Fibroblast of peridontal ligament (primary cell): ENCODE measurements at regions not wholly inside any gene's neighbourhood (a gene's known extent, or its start where the extent isn't known, plus 50 kb on each side); places are given as distances from the start of the nearest gene placed in this dataset.
"Not testable (repeated sequence)": the region's sequence is repeated elsewhere in the genome, so short reads cannot be mapped to it uniquely, and the experiment has no call there.

Experiments
- DNase-seq: peaks from one replicate; pipeline ENCODE4 v3.0.0-alpha.2; 2010; ENCODE audit errors: extremely low read depth

DNA sequence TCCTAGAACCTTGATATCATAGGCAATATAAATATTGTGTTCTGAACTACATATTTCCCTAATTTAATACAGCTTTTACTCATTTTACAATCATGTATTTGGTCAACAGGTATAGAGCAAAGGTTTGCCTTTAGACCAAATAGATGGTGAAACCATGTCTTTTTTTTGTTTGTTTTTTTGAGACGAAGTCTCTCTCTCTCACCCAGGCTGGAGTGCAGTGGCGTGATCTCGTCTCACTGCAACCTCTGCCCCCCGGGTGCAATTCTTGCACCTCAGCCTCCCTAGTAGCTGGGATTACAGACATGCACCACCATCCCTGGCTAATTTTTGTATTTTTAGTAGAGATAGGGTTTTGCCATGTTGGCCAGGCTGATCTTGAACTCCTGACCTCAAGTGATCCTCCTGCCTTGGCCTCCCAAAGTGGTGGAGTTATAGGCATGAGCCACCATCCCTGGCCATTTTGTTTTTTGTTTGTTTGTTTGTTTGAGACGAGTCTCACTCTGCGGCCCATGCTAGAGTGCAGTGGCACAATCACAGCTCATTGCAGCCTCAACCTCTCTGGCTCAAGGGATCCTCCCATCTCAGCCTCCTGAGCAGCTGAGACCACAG lies 243.7 kb upstream of the FOXN3 start:
- not testable (repeated sequence) for DNase-seq

DNA sequence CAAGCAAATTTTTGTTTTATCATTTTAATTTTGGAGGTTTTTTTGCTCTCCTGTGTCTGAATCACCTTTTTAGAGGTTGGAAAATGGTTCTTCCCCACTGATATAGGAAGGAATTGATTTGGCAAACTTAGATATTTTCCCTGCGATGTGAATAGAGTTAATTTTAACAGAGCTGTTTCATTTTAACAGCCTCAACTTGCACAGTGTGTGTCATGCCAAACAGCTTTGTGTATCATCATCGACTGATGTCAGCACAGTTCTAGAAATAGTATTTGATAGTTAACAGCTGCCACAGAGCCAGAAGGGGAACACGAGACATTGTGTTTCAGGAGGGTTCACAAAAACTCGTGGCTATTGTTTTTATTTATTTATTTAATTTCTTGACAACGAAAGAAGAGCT lies 243.1 kb upstream of the FOXN3 start:
- peak; percentile 70 for DNase-seq

DNA sequence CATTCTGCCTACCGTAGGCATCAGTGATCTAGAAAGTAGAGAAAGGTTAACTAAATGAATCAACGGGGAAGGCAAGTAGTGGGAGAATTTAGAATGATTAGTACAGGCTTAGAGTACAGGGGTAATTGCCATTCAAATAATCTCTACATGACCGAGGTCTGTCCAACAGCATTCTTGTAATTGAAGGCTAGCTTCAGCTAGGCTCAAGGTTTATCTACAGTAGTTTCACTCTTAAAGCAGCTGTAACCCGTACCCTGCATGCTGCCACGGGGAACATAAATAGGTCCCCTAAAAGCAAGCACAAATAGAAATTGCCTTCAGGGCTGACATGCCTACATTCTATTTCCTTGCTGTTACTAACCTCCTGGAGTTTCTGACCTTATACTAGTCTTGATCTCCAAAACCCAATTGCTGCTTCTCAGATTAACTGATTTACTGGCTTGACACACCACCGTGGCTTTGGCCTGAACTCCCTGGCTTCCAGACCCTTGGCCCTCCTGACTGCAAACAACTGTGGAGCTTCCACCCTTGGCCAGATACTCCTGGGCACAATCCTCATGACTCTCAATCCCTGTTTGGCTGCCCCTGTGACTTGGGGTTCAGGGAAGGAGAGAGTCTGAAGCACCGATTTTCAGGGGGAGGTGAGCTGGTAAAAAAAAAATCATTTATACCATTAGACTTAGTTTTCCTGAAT lies 242.1 kb upstream of the FOXN3 start:
- no peak for DNase-seq

DNA sequence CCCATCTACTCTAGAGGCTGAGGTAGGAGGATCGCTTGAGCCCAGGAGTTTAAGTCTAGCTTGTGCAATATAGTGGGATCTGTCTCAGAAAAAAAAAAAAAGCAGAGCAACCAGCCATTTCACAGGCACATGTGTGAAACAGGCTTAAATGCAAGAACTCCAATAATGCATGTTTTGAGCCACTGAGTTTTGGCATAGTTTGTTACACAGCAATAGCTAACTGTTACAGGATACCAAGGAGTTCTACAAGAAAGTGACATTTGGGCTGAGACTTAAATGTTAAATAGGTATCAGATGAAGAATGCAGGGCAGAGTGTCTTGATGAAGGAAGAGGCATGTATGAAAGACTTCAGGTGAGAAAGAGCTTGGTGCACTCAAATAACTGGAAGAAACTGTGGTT lies 240.0 kb upstream of the FOXN3 start:
- DNase-seq: no peak

DNA sequence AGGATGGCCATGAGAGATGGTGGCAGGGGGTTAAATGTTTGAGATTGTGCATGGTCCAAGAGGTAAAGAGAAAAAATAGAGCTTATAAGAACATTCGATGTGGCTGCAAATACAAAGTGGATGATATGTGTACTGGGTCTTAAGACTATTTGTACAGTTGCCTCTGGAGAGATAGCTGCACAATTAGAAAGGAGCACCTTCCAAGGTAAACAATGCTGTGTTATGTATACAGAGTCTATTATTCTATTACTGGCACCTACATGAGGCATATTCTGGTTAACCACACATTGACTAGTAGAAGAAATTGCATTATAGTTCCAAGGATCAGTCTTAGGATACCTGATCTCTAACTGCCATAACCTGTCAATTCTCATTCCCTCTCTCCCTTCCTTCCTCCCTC lies 238.0 kb upstream of the FOXN3 start:
- DNase-seq: no peak

DNA sequence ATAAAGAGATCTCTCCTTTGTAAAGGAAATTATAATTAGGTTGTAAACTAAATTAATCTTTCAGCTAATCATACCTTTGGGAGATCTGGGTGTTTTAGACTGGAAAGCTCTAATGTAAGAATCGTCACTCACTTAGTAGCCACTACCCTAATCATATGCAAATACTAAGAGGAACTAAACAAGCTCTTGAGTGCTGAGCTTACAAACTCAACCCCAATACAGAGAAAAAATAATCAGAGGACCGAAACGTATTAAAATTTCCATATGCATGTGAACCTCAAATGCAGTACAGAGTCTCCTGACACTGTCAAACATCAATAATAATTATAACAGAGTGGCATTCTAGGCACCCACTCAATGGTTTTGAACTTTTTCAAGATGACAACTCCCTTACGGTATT lies 235.3 kb upstream of the FOXN3 start:
- no peak for DNase-seq

DNA sequence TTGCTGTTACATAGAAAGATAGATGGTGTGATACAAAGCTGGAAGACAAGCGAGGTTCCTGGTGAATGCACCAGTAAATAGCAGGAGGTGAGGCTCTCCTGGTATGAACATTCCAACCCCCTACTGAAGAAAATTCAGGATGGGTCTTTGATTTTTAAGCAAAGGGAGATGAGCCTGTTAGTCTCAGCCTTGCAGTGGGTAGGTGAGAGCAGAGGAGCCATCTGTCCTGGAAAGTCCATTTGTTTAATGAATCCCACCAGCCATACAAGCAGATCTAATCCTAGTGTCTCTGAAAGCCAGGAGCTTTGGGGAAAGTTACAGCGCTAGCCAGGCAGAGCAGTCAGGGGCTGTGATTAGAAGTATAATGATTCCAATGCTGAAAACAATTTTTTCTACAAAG lies 234.8 kb upstream of the FOXN3 start:
- DNase-seq: no peak

DNA sequence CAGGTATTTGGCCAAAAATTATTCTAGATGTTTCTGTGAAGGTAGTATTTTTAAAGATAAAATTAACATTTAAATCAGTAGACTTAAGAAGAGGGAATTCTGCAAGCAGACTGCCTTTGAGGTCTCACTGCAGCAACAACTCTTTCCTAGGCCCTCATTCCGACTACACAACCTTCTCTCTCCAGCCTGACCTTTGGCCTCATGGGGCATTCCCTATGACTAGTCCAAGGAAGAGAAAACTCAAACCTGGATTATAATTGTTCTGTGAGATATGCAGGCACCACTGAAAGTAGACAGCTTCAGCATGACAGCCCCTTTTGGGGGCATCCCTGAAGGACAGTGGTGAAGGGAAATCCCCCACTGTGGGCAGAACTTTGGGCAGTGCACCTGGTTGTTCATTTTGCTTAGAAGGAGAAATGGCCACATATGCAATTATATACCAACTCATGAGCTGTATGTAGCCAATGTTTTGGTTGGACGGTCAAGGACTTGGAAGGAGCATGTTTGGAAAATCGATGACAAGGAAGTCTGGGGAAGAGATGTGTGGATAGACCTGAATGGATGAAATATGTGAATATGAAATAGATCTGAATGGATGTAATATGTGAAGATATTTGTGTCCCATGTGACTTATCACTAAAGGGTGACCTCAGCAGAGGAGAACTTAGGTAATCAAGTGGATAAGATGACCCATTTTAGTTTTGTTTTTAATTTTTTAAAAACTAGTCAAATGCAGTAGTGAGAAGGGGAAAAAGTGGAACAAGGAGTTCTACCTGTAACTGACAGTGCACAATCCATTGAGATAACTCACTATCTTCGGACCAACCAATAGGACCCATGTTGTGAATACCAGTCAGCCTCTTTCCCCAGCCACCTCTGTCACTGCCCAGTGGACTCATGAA lies 233.3 kb upstream of the FOXN3 start:
- DNase-seq: peak; percentile 13

DNA sequence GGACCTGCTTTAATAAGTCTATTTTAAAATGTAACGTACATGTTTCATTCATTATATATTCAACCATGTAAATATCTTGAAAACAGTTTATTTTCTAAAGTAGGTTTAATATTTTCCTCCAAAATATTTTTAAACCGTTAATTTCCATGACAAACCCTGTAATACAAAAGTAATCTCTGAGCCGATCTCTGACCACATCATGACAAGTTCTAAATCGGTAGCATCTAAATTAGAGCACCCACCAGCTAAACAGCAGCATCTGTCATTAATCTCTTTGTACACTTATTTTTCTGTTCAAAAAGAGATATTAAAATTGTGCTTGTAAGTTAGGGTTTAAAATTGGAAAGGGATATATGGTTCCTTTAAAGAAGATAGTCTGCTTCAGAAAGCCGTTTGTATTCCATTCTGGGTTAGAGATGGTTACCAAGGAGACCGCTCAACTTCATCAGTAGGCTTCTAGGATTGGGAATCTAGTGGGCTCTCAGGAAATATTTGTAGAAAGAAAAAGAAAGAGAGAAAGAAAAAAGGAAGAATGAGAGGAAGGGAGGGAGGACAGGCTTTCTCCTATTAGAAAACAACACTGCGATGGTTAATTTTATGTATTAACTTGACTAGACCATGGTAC lies 232.5 kb upstream of the FOXN3 start:
- DNase-seq: no peak

DNA sequence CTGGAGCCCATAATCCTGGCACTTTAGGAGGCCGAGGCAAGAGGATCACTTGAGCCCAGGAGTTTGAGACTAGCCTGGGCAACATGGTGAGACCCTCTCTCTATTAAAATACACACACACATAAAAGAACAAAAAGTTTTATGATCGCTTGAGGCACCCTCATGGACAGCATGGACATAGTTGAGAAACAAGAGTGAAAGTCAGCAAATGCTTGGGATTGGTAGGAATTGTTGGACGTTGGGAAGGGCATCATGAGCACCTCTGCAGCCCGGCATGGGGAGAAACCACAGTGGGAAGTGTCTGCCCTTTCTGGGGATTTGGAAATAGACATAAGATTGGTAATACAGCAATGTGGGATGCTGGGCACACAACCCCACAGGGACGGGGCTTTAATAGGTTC lies 231.9 kb upstream of the FOXN3 start:
- DNase-seq: no peak

DNA sequence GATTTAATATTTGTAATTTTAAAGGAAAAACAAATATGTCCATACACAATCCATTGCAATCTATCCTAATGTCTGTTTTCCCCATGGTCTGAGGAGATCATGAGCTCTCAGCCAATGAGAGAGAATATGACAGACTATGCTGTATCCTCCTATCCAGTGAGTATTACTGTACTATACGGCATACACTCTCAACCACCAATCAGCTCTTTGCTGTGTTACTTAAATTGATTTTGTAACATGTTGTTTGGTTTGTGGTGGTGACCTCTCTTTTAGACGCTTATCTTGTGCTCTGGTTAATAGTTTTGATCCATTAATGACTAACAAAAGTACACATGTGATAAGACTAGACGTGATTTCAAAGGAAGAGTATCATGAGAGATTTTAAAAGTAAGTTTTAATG lies 231.5 kb upstream of the FOXN3 start:
- no peak for DNase-seq

DNA sequence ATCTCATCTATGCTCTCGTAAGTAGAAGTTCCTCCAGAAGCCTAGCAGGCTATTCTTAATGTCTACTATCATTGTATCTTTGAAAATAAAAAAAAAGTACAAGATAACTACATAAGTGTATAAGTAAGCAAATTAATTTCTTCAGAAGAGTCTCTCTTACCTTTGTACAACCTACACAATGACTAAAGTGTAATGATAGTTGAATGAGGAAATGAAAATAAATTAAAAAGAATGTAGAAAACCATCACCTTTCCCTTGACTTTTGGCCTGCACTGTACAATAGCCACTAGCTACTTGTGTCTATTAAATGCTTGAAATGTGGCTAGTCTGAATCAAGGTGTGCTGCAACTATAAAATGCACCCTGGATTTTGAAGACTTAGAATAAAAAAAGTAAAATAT lies 229.9 kb upstream of the FOXN3 start:
- no peak for DNase-seq

DNA sequence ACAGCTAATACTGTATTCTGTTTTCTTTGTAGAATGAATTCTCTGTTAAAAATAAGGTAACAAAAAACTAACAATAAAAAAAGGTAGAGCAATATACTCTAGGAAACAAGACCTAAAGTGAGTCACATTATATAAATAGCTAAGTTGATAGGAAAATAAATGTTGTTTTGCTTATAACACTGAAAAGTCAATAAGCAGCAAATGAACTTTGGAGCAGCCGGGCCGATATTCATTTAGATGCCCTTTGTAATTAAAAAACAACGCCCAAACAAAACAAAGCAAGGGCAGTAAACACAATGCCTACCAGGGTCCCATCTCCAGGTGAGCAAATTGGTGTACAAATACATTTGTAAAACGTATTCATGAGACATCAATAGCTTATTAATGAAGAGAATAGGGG lies 227.6 kb upstream of the FOXN3 start:
- no peak for DNase-seq

DNA sequence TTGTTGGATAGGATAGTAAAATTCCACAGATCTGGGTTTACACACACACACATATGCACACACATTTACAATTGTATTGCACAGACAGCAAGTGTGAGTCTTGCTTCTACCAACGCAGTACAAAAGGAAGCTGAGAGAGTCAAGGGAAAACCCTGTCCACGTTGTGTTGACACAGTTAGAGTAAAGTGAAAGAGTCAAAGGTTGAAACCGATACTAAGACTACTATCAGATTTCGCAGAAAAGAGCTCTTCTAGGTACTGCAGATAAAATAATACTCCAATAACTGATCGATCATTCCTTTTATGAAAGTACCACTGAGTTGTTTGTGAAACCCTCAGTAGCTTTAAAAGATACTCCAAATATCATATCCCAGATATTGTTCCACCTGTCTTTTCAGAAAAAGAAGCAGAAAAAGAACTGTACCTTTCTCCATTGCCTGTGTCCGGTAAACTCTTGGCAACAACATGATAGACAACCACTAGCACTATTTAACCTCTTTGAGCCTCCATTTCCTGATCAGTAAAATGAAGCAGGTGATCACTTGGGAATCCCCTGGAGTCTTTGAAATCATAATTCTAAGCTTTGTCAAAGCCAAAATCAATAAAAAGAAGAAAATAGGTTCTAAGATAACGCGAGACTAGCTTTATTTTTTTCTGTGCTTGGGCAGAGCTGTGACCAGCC lies 224.6 kb upstream of the FOXN3 start:
- DNase-seq: no peak

DNA sequence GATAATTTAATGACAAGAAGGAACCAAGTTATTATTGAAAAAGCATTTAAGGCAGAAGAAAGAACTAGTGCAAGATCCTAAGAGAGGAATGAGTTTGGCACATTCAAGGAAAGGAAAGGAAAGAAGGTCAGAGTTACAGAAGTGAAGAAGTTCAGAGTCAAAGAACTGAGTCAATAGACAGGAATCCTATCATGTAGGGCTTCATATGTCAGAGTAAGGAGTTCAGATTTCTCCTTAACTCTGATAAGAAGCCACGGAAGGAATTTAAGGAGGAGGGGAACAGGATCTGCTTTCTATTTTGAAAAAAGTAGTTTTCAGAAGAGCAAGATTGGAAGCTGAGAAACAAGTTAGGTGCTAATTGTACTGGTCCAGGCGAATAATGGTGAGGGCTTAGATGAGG lies 223.1 kb upstream of the FOXN3 start:
- DNase-seq: peak; percentile 12

DNA sequence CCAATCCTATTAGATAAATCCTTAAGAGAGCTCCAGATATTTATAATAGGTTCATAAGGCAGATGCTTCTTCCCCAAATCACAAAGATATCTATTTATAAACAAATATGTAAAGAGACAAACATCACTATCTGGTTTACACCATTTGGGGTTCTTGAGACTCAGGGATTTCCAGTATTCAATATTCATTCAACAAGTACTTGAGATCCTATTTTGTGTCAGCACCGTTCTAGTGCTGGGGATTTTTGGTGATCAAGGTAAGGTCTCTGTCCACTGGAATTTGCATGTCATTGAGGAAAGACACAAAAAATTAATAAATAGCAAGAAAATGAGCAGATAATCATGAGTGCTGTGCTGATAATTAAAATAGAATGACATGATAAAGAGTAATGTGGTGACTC lies 222.7 kb upstream of the FOXN3 start:
- no peak for DNase-seq

DNA sequence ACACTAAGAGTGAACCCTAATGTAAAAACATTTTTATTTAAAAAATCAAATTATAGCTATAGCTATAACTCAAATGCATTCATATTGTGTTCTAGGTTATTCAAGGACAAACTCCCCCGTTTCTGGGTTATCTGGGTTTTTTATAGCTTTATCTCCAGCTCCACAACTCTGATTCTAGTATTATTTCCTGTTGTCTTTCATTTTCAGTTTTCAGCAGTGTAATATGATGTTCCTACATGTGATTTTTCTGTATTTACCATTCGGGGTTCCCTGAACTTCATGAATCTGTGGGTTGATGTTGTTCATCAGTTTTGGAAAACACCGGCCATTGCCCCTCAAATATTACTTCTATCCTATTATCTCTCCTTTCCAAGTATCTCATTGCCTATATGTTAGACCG lies 221.9 kb upstream of the FOXN3 start:
- no peak for DNase-seq

DNA sequence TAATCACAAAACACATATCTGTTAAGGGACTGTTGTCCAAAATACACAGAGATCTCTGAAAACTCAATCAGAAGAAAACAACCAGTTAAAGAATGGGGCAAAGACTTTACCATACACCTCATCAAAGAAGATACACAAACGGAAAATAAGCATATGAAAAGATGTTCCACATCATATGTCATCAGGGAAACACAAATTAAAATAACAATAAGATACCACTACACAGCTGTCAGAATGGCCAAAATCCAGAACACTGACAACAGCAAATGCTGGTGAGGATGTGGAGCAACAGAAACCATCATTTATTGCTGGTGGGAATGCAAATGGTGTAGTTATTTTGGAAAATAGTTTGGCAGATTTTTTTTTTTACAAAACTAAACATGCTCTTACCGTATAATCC lies 220.5 kb upstream of the FOXN3 start:
- no peak for DNase-seq

DNA sequence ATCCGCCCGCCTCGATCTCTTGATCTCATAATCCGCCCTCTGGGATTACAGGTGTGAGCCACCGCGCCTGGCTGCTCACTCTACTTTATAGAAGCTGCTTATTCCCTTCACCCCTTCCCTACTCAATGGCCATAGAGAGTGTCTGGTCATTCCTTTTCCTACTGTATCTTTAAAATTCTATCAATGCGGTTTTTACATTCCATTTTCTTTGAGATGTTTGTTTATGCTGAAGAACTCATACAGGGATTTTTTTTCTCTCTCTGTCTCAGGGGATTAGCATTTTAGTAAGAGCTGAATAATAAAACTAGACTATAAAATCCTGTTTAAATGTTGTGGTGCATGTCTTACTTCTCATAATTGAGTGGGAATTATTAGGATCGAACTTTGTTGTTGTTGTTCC lies 218.6 kb upstream of the FOXN3 start:
- DNase-seq: peak; percentile 88

DNA sequence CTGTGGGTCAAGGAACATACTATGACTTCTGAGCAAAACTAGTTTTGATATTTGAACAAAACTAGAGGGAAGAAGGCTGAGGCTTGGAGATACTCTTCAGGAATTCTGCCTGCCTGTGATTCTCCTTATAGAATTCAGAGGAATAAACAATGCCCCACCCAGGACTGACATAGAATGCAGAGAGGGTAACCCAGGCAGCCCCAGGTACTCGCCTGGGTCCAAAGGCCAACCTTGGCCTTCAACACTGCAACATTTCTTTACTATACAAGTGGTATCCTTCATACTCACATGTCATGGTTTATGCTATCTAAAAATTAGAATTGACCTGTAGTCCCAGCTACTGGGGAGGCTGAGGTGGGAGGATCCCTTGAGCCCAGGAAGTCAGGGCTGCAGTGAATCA lies 217.0 kb upstream of the FOXN3 start:
- DNase-seq: no peak

DNA sequence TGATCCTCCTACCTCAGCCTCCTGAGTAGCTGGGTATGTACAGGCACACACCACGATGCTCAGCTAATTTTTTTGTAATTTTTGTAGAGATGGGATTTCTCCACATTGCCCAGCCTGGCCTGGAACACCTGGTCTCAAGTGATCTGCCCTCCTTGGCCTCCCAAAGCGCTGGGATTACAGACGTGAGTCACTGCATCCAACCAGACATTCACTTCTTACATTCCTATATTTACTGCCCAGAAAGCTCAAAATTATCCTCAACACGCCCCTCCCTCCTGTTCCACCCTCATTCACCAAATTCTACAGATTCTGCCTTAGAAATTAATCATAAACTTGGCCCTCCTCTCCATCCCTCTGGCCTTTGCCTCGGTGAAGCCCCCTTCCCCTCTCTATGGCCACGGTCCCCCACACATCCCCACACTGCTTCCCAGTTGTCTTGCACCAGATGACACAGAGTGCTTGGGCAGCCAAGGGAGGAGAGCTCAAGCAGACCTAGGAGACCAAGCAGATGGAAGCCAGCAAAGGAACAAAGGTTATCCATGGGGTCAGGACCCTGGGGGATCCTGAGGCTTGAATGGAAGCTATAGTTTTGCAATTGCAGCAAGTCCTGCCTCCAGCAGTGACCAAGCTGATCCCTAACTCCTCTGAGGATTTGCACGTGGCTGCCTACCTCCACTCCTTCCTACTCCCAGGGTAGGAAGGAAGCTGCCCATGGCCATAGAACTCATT lies 213.2 kb upstream of the FOXN3 start:
- no peak for DNase-seq
